AG08396 (cell line): ENCODE measurements at regions not wholly inside any gene's neighbourhood (a gene's known extent, or its start where the extent isn't known, plus 50 kb on each side); places are given as distances from the start of the nearest gene placed in this dataset.

Experiments used
- DNase-seq: peaks from one replicate; pipeline ENCODE4 v3.0.0; 2012; ENCODE audit warnings: low spot score, mixed read lengths

DNA sequence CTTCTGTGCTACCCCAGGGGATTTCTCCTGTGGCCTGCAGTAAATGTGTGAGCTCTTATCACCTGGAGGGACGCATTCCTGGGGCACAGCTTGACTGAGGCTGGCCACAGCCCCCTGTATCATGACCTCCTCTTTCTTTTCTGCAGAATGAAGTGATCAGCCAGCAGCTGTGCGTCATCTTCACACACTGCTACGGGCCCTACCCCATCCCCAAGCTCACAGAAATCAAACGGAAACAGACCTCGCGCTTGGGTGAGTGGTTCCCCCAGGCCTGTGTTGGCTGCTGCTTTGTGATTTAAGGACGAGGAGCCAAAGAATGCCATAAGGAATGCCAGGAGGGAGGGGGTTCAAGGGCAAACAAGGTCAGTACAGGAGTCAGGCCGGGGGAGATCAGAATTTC lies 50.5 kb upstream of the PWP1 start:
- no peak for DNase-seq
